ENCODE measurements at regions not wholly inside any gene's neighbourhood (a gene's known extent, or its start where the extent isn't known, plus 50 kb on each side); places are given as distances from the start of the nearest gene placed in this dataset.

DNA sequence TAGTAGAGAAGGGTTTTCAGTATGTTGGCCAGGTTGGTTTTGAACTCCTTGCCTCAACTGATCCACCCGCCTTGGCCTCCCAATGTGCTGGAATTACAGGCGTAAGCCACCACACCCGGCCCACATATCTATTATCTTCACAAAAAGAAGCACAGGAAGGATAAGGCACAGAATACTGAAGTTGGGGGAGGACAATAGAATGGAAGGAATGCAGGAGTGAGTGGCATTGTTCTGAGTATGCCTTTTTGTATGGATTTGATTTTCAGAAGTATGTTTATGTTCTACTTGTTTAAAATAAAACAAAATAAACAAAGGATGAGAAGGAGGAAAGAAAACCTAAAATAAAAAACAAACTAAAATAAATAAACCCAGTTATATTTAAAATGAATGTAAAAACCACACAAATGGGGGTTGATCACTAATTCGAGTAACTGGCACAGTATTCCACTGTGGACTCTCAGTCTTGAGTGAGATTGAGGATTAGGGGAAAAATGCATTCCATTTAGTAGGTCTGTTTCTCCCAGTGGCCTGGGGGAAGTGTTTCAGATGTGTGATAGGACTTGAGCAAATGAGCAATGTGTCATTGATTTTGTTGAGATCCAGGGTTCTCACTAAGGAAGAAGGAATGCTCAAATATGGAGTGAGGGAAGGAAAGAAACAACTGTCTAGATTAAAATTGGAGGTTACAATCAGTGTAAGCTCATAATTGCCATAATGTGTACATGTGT, 109.0 kb upstream of the C1QTNF7 start:
- Histone ChIP-seq H3K4me3 (ENCODE audit: low read depth, low read length, poor library complexity, severe bottlenecking) (no peak overlapping the region), H3K4me1 (ENCODE audit: insufficient read depth, low read length, poor library complexity, severe bottlenecking) (no peaks in the 10 kb centered on the region), H3K27ac (ENCODE audit: low read depth, low read length, poor library complexity, severe bottlenecking) (no peak overlapping the region), H3K4me2 (ENCODE audit: low read length) (no peak overlapping the region), H3K9me2 (ENCODE audit: insufficient read depth, low read length) (no peaks in the 10 kb centered on the region), H2AFZ (ENCODE audit: low read length) (no peak overlapping the region), H3K36me3 (ENCODE audit: insufficient read depth, low read length) (no peaks in the 10 kb centered on the region), H3K79me2 (ENCODE audit: insufficient read depth, low read depth, low read length) (no peaks in the 10 kb centered on the region), H3K9me3 (ENCODE audit: low read length) (no peaks in the 10 kb centered on the region), H4K20me1 (ENCODE audit: insufficient read depth, low read length) (no peaks in the 10 kb centered on the region)
- intact Hi-C loops (cut with micrococcal nuclease; ENCODE audit: unreplicated experiment): no loop called here
- POLR2A ChIA-PET: interaction anchor here (0.6 to 0.7 kb wide), 2 partner anchors 11 to 116 kb away, joined by 3 to 4 read pairs; no protein-coding TSS in a partner anchor
- no peak for DNase-seq (ENCODE audit: low spot score)
- CTCF ChIA-PET (ENCODE audit: unreplicated experiment): no interaction called here
- no TSS peak for BruUV-seq (replicated peaks)
- TF ChIP-seq CTCF (conservative IDR thresholded peaks at IDR 0.05; ENCODE audit: low read length) (no peak), EZH2phosphoT487 (IDR thresholded peaks at IDR 0.05; ENCODE audit: borderline replicate concordance, low read depth, low read length) (no peak)

GRCh38 chr4:15320121-15320678, 107.6 kb upstream of the C1QTNF7 start:
- Histone ChIP-seq H3K36me3 (ENCODE audit: insufficient read depth, low read length) (no peaks in the 10 kb centered on the region), H3K27ac (ENCODE audit: low read depth, low read length, poor library complexity, severe bottlenecking) (no peak overlapping the region), H4K20me1 (ENCODE audit: insufficient read depth, low read length) (no peaks in the 10 kb centered on the region), H3K4me3 (ENCODE audit: low read depth, low read length, poor library complexity, severe bottlenecking) (no peak overlapping the region), H3K4me1 (ENCODE audit: insufficient read depth, low read length, poor library complexity, severe bottlenecking) (no peaks in the 10 kb centered on the region), H2AFZ (ENCODE audit: low read length) (no peak overlapping the region), H3K4me2 (ENCODE audit: low read length) (no peak overlapping the region), H3K9me3 (ENCODE audit: low read length) (no peaks in the 10 kb centered on the region), H3K9me2 (ENCODE audit: insufficient read depth, low read length) (no peaks in the 10 kb centered on the region), H3K79me2 (ENCODE audit: insufficient read depth, low read depth, low read length) (no peaks in the 10 kb centered on the region)
- DNase-seq (ENCODE audit: low spot score): no peak
- ChIA-PET POLR2A (no interaction called here), CTCF (ENCODE audit: unreplicated experiment) (no interaction called here)
- BruUV-seq (replicated peaks): no TSS peak
- TF ChIP-seq CTCF (conservative IDR thresholded peaks at IDR 0.05; ENCODE audit: low read length) (no peak), EZH2phosphoT487 (IDR thresholded peaks at IDR 0.05; ENCODE audit: borderline replicate concordance, low read depth, low read length) (no peak)
- intact Hi-C loops (cut with micrococcal nuclease; ENCODE audit: unreplicated experiment): no loop called here

DNA sequence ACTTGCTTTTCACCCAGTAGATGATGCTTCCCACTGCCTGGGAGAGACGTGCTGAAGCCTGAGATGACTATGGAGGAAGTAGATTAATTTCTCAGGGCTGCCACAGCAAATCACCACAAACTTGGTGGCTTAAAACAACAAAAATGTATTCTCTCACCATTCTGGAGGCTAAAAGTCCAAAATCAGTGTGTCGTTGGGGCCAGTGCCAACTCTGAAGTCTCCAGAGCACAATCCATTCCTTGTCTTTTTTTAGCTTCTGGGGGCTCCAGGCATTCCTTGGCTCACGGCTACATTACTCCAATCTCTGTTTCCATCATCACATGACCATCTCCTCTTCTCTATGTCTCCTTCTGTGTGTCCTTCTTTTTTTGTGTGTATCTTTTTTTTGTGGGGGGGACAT, 105.8 kb upstream of the C1QTNF7 start:
- no peaks in the 10 kb centered on the region for H3K9me2 ChIP-seq (ENCODE audit: insufficient read depth, low read length)
- BruUV-seq (replicated peaks): no TSS peak
- no peak overlapping the region for H3K4me3 ChIP-seq (ENCODE audit: low read depth, low read length, poor library complexity, severe bottlenecking)
- H3K79me2 ChIP-seq (ENCODE audit: insufficient read depth, low read depth, low read length): no peaks in the 10 kb centered on the region
- H2AFZ ChIP-seq (ENCODE audit: low read length): no peak overlapping the region
- intact Hi-C loops (cut with micrococcal nuclease; ENCODE audit: unreplicated experiment): no loop called here
- ChIA-PET POLR2A (interaction anchor here (1.0 kb wide), 1 partner anchor 9 kb away, joined by 3 read pairs; no protein-coding TSS in a partner anchor), CTCF (ENCODE audit: unreplicated experiment) (no interaction called here)
- H3K4me1 ChIP-seq (ENCODE audit: insufficient read depth, low read length, poor library complexity, severe bottlenecking): no peaks in the 10 kb centered on the region
- TF ChIP-seq EZH2phosphoT487 (IDR thresholded peaks at IDR 0.05; ENCODE audit: borderline replicate concordance, low read depth, low read length) (no peak), CTCF (conservative IDR thresholded peaks at IDR 0.05; ENCODE audit: low read length) (no peak)
- no peaks in the 10 kb centered on the region for H3K9me3 ChIP-seq (ENCODE audit: low read length)
- no peak for DNase-seq (ENCODE audit: low spot score)
- no peaks in the 10 kb centered on the region for H3K36me3 ChIP-seq (ENCODE audit: insufficient read depth, low read length)
- H3K27ac ChIP-seq (ENCODE audit: low read depth, low read length, poor library complexity, severe bottlenecking): no peak overlapping the region
- no peaks in the 10 kb centered on the region for H4K20me1 ChIP-seq (ENCODE audit: insufficient read depth, low read length)
- no peak overlapping the region for H3K4me2 ChIP-seq (ENCODE audit: low read length)

Data from OCI-LY7 (cell line).